GM12864 (cell line): ENCODE measurements at regions not wholly inside any gene's neighbourhood (a gene's known extent, or its start where the extent isn't known, plus 50 kb on each side); places are given as distances from the start of the nearest gene placed in this dataset.

Experiments used
- DNase-seq: peaks from one replicate; pipeline ENCODE4 v3.0.0-alpha.2; 2011; ENCODE audit warnings: low read depth
- H3K4me3 ChIP-seq: 2 replicates; pipeline ENCODE4 v1.5.1; 2011; ENCODE audit warnings: mild to moderate bottlenecking, low read depth, low read length, control low read depth
- CTCF ChIP-seq: IDR thresholded peaks from 2 replicates; pipeline ENCODE4 v1.5.1; 2011; ENCODE audit warnings: low read depth, mild to moderate bottlenecking, moderate library complexity, low read length, control low read depth, inconsistent platforms; ENCODE audit errors: missing control alignments

- DNase-seq = no peak
- no peak for TF ChIP-seq CTCF
- H3K4me3 ChIP-seq = no peak overlapping the region
These were observed 583.9 kb upstream of the LRRC4C start for GRCh38 chr11:42043312-42043711.

- no peak overlapping the region for H3K4me3 ChIP-seq
- DNase-seq = no peak
- TF ChIP-seq CTCF = no peak
These were observed 588.4 kb upstream of the LRRC4C start for GRCh38 chr11:42047637-42048555.

GRCh38 chr11:42049186-42049585, 589.7 kb upstream of the LRRC4C start:
- DNase-seq = no peak
- TF ChIP-seq CTCF = no peak

GRCh38 chr11:42049650-42050049, 590.2 kb upstream of the LRRC4C start:
- no peak overlapping the region for H3K4me3 ChIP-seq
- no peak for DNase-seq
- no peak for TF ChIP-seq CTCF

More at GRCh38 chr11:42049186-42049585, 589.7 kb upstream of the LRRC4C start:
- no peak overlapping the region for H3K4me3 ChIP-seq

- TF ChIP-seq CTCF = no peak
- DNase-seq = no peak
- no peak overlapping the region for H3K4me3 ChIP-seq
These were observed 595.0 kb upstream of the LRRC4C start for GRCh38 chr11:42054351-42054900.

- no peak for DNase-seq
- TF ChIP-seq CTCF = no peak
- H3K4me3 ChIP-seq = no peak overlapping the region
These were observed 596.2 kb upstream of the LRRC4C start for GRCh38 chr11:42055606-42056005.
